Hypothalamus (tissue), 51 donors: ENCODE measurements at regions not wholly inside any gene's neighbourhood (a gene's known extent, or its start where the extent isn't known, plus 50 kb on each side); places are given as distances from the start of the nearest gene placed in this dataset.

Experiments used
- DNase-seq, 51 donors: peaks; one replicate each; lab custom pipeline; 2025; lab: John Stamatoyannopoulos, UW

DNA sequence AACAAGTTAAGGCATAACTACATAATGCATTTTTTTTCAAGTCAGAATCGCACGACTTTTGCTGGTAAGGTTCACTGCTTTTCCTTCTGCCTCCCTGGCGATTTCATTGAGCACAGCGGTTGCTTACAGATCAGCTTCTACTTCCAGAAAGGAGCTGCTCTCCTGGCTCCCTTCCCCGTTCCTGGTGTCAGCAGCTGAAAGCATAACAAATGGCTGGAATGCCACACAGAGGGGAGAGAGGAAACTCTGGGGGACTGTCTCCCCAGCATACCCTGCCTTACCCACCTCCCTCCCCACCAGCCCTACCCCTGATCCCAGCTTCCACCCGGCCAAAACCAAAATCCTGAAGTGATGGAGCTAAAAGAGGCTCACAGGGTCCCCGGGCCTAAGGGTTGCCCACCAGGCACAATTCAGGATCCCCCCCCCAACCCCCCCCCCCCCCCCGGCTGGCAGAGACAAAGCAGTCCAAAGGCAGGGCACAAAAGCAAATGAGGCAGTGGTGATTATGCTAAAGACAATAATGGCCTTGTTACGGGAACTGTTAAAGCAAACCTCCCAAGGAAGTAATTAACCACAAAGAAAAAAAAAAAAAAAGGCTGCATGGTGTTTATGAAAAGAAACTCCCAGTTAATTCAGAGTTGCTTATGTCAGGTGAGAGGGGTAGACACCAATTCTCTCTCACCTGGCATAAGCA lies 126.1 kb upstream of the WWC1 start:
- DNase-seq = peak in 19 of 51 donors; percentile 4 to 45 (median 26)

DNA sequence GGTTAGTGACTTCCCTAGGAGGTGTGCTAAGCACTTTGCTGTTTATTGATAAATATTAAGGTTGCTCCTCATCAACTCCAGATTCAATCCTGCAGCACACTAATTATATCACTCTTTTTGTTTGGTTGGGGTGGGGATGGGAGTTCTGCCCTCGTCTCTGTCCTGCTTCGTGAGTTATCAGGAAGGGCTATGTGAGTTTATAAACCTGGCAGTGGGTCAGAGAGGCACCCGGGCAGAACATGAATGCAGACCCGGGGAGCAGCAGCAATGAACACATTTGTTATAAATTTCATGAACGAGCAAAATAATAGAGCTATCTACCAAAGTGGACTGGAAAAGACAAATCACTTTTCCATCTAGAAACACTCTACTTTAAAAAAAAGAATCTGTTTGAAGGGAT lies 125.5 kb upstream of the WWC1 start:
- DNase-seq = peak in 1 of 51 donors; percentile 6

DNA sequence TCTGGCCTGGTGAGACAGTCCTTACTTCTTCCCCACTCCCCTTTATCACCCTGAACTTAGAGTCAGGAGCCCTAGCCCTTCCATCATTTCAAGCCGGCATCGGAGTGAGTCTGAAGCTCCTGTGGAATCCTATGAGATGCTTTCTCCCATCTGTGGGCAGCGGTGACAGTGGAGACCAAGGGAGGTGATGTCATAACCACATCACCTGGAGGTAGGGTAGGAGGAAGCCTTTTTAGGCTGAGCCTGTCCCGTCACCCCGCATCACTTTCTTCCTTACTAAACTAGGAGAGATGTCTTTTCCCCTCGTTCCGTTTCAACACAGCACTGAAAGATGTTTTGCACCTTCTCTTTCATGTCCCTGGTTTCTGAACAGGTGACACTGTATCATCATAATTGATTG lies 124.1 kb upstream of the WWC1 start:
- DNase-seq = no peak

DNA sequence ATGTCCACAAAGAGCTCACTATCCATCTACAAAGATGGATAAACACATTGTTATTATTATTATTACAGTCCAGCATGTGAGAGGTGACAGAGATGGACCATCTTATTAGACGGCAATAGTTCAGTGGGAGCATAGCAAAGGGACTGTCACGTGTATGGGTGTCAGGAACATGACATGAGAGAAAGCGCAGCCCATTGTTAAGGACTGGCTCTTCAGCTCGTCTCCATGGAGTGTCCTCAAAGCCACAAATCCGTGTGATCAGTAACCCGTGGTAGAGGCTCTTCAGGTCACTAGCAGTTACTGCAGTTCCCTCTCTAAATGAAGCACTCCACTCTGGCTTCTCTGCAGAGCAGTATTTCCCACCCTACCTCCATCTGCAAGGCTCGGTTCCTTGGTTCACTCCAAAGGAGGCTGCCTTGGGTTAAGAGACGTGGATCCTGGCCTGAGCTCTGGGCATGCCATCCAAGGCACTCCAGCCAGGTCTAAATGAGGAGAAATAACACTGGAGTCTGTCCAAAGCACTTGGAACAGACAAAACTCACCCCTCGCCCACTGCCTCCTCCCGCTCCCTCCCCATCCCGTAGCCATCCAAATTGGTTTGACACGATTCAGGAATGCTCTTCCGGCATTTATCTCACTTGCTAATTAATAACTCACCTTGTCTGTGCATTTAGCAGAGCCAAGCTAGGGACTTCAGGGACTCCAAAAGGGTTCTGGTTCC lies 122.3 kb upstream of the WWC1 start:
- DNase-seq = no peak

DNA sequence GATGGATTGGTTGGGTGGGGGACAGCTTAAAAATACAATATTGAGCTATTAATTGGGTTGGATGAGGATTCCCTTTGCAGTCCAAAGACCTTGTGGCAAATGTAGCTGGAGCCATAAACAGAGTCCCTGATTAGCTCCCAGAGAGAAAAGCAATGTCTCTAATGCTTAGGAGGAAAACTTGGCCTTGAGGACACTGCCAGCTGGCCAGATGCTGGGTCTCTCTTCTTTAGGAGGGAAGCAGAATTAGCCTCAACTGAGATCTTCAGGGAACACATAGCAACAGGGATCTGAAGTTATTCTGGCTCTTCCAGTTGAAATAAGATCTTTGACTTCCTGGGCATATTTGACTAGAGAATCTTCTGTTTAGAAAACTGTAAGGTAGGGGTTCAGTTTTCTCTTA lies 121.7 kb upstream of the WWC1 start:
- no peak for DNase-seq

DNA sequence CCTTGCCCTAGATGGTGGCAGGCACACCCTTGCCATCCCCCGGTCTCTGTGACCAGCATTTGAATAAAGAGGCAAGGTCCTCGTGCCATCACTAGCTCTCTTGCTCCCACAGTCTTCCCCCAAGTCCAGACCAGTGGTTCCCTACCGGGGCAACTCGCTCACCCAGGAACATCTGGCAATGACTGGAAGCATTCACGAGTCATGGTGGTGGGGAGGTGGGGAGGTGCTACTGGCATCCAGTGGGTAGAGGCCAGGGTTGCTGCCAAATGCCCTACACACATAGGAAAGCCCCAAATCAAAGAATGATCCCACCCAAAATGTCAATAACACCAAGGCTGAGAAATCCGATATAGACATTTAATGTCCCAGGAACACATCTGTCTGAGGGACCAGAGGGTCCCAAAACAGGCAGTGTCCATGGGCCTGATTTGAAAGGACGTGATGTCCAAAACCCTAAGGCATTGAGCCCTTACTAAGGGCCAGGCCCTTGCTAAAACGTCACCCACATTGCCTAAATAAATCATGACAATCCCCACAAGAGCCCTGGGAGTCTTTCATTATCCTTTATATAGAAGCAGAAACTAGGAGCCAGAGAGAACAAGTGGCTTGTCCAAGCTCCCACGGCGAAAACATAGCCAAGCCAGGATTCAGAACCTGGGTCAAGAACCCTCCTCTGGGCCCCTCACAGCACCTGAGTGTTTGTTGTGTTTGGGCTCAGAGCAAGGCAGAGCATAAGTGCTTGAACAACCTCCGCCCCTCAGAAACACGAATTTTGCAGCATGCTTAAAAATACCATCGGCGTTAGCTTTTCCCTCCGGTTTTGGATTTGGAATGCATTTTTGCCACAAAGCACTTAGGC lies 119.3 kb upstream of the WWC1 start:
- DNase-seq = no peak

DNA sequence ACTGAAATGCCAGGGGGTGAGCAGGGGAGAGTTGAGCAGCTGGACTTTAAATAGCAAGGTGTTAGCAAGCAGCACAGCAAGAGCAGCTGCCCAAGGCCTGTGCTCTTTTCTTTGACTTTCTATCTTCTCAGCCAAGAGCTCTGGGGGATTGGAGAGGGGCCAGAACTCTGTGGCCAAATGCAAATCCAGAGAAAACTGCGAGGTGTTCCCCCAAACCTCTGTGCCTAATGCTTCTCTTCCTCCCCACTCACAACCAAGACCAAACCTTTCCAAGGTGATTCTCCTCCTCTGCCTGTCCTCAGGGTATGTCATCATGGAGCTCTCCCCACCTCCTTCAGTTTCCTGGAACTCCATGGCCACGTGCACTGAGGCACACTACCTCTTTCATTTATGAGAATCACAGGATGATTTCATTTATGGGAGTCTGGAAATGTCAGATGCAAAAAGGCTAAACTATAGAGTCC lies 118.7 kb upstream of the WWC1 start:
- peak in 3 of 51 donors; percentile 6 to 22 (median 7) for DNase-seq

DNA sequence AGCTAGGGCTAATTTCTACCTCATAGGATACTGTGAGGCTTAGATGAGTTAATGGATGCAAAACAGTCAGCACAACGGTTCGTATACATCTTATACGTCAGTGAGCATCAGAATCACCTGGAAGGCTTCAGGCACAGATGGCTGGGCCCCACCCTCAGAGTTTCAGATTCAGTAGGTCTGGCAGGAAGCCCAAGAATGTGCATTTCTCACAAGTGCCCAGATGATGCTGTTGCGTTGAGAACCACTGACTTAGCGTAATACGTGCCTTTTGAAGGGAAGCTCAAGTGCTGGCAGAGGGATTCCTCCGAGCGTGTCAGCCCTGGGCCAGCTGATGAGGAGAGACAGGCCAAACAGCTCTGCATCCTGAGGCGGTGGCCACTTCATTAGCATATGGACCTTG lies 117.1 kb upstream of the WWC1 start:
- no peak for DNase-seq

DNA sequence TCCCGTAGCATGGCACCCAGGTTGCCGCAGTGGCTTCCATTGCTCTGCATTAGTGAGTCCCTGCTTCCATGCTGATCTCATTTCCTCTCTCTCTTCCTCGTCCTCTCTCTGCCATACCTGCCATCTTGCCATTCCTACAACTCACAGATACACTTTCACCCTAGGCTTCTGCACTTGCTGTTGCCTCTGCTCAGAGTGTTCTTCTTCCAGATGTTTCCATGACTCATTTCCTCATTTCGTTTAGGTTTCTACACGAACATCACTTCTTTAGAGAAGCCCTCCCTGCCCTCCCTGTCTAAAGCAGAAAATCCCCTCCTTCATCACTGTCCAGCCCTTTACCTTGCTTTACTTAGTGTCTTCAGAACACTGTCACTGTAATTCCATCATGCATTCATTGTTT lies 115.2 kb upstream of the WWC1 start:
- DNase-seq = no peak

DNA sequence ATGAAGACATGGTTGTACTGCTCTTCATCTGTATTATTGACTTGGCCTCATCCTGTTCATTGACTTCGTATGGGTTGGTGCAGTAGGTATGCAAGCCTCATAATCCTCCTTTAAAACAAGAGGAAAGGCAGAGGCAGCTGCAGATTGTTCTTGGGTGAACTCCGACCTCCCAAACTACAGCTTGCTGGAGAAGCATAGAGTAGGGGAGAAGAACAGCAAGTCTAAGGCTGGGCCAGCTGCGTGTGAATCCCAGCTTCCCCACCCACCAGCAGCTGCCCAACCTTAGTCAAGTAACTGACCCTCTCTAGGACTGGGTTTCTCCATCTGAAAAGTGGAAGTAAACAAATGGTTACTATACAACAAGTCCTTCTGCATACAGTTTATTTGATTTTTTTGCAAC lies 114.5 kb upstream of the WWC1 start:
- no peak for DNase-seq

DNA sequence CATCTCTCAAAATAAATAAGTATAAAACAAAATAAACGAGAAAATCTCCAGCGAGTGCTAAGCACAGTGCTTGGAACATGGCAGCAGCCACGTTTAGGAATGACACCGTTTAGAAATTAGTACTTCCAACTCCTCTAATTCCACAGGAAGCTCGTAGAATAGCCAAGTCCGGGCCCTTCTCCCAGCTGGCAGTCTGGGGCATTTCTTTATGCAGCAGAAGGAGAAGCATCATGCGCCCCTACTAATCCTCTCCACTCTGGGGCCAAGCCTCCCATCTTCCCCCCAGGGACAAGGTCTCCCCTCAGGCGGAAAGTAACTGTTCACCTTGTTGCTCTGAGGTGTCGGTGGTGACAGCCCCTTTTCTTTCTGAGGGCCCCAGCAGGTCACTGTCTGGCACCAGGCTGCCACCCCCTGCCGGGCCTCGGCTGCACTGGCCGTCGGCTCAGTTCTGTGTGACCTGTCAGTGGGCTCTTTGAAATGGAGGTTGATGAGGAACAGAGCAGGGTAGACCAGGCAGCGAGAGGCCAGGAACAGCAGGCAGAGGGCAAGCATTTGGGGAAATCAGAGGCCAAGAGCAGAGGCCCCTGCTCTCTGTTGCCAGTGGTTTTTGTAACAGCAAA lies 113.5 kb upstream of the WWC1 start:
- DNase-seq = peak in 3 of 51 donors; percentile 13 to 50 (median 46)

DNA sequence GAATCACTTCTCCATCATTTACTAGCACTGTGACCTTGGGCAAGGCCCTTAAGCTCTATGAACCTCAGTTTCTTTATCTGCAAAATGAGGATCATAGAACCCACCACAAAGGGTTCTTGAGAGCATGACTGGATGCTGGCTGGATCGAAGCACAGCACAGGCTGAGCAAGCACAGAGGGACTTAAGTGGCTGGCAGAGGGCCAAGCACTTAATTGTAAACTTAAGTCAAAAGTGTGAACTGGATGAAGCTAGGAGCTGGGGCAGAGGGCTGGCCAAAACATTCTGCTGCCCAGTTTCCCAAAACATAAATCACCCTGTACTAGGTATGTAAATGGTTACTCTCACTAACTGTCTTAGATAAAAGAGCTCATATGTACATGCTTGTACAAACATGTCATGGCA lies 112.3 kb upstream of the WWC1 start:
- DNase-seq = peak in 1 of 51 donors; percentile 10

DNA sequence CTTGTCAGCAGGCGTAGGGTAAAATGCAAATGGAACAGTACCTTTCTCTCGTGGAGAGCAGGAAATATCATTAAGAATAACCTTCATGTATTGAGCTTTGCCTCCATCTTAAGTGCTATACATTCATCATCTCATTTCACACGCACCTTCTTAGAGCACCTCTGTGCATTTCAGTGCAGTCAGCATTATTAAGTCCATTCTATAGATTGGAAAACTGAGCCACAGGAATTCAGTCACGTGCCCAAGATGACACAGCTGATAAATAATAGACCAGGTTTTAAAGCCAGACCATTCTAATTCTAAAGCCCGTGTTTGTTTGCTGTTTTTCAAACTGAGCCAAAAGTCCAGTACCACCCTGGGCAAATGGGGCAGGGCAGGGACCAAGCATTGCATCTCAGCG lies 109.2 kb upstream of the WWC1 start:
- no peak for DNase-seq

DNA sequence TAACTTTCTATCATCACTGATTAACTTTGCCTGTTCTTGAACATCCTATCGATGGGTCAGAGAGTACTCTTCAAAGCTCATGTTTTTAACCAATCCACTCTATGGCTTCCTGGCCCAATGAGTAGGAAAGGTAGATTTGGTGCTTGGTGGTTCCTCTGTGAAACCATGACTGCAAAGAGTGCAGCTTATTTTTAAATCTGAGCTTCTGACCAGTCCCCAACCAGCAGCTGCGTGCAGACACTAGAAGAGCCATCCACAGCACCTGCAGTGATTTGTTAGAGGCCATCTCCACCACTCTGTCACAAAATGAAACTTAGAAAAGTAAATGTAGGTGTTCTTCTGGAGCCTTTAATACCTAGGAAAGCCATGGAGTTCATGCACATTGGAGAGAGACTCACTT lies 107.3 kb upstream of the WWC1 start:
- no peak for DNase-seq

DNA sequence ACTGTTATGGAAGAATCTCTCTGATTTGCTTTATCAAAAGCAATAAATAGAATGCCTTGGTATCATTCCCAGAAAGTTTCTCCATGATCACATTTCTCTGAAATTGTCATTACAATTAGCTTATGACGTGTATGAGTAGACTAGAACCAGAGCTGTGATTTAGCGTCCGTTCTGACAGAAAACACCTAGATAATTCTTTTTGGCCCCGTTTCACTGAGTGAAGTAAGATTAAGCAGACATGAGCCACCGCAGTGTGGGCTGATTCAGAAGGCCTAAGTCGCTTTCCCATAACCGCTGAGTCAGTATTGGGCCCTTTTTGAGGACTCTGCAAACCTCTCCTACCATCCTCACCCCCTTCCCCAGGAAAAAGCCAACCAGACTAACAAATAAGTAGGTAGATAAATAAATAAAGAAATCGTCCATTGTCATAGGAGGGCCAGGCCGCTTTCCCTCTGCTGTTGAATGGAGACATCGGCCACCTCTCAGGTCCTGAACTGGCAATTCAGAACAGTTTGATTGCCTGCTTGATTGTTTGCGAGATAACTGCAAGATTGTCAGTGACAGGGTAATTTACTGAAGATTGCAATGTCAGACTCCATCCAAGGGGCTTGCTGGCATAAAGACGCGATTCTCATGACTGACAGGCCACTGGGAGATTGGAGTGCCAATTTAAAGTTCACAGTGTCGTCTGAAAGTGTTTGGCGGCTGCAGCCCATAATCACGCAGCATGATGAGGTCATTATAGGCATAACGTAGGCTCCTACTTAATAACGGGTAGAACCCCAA lies 105.0 kb upstream of the WWC1 start:
- no peak for DNase-seq

DNA sequence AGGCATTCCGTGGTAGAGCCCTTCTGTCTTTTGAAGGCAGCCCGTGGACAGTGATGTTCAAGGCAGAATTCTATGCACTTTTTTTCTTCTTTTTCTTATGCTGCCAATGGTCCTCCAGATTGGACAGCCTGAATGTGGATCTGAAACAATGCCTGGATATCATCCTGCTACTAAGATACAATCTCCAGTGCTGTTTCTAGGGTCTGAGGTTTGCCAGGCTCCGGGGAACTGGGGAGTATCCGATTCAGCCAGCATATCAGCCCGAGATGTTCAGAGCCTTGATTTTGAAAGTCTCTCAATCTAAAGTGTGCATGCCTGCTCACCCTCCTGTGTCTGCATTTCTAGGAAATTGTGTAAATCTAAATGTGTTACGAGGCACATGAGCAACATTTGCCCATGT lies 103.8 kb upstream of the WWC1 start:
- DNase-seq = no peak

DNA sequence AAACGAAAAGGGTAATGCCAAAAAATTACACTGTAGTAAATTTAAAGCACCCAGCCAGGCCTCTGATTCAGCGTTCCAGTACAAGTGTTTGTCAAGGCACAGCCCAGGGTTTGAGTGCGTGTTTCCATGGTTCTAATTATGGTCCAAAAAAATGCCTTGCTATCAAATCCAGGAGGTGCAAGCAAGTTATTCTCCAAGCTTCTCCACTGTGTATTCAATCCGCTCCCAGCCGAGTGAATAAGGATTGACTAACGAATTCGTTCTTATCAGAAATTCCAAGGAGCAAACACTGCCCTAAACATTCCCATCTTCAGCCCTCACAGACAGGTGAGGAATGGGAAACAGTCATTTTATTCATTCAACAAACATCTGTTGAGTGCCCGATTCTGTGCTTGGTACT lies 103.3 kb upstream of the WWC1 start:
- no peak for DNase-seq

DNA sequence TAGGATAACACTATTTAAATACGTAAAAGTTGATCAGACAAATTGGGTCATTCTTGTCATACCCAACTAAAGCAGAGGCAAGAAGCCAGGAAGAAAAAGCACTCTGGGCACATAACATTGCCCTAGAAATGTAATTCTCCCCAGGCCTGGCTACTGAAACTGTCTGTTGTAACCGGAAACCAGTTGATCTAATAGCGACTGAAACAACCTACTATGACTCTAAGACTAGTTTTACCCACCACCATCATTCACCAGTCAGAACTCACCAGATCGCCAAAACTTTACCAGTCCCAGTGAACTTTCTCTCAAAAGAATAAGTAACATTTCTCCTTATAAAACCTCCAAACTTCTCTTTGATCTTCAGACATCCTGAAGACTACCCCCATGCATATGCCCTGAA lies 99.3 kb upstream of the WWC1 start:
- no peak for DNase-seq

DNA sequence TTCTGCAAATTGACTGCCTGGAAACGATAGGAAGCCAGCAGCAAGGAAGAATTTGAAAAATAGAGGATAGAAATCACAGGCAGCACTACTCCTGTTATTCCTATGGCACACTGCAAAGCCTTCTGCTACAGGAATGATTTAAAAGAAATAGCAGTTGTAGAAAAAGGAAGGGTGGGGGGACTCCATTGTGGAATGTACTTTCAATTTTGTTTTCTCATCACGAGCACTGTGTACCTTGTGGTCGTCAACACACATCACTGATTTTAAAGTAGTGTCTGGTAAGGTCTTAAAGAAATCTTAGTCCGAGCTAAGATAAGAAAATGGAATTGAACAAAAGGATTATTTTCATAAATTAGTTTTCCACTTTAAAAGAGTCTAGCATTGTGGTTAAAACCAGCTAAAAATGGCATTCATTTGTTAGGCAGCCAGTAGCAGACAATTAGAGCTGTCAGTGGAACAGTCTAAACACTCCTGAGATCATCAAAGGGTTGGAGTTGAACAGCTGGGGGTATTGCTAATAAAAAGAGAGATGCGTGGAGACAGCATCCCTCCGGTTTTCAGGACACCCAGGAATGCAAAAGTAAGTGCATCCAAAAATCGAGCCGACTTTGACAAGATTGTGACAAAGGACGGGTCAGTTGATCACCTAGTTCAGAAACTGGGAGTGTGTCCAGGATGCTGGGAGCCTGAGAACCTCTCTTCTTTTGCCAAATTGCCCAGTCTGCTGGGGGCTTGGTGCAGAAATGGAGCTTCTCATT lies 97.8 kb upstream of the WWC1 start:
- DNase-seq = peak in 1 of 51 donors; percentile 14
